ENCODE measurements at regions not wholly inside any gene's neighbourhood (a gene's known extent, or its start where the extent isn't known, plus 50 kb on each side); places are given as distances from the start of the nearest gene placed in this dataset.

DNA sequence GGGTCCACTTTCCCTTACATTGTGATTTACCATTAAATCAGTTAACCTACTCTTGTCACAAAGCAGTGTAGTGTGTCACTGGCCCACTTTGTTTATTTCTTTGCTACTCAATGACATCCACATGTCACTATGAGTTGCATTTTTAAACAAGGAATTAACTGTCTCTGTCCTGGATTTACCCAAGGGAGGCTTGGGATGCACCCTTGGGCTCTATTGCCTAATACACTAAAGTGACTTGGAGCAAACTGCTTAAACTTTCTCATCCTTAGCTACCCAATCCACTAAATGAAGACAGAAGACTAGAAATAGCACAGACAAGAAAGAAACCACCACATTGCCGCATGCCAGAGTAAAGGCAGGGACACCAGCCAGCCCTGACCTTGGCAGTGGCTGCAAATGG is 136.2 kb upstream of the TIAM1 start:
- TF ChIP-seq, protein P1, sequence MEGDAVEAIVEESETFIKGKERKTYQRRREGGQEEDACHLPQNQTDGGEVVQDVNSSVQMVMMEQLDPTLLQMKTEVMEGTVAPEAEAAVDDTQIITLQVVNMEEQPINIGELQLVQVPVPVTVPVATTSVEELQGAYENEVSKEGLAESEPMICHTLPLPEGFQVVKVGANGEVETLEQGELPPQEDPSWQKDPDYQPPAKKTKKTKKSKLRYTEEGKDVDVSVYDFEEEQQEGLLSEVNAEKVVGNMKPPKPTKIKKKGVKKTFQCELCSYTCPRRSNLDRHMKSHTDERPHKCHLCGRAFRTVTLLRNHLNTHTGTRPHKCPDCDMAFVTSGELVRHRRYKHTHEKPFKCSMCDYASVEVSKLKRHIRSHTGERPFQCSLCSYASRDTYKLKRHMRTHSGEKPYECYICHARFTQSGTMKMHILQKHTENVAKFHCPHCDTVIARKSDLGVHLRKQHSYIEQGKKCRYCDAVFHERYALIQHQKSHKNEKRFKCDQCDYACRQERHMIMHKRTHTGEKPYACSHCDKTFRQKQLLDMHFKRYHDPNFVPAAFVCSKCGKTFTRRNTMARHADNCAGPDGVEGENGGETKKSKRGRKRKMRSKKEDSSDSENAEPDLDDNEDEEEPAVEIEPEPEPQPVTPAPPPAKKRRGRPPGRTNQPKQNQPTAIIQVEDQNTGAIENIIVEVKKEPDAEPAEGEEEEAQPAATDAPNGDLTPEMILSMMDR (IDR thresholded peaks at IDR 0.05): no peak
- TF ChIP-seq TCF7L2 (IDR thresholded peaks at IDR 0.05; ENCODE audit: low read depth, low read length) (no peak), POLR2AphosphoS5 (IDR thresholded peaks at IDR 0.05; ENCODE audit: low read depth, low read length) (no peak), SIN3A (IDR thresholded peaks at IDR 0.05; ENCODE audit: borderline replicate concordance, insufficient read depth, low read depth, low read length) (no peak)
- TF ChIP-seq, protein P2, sequence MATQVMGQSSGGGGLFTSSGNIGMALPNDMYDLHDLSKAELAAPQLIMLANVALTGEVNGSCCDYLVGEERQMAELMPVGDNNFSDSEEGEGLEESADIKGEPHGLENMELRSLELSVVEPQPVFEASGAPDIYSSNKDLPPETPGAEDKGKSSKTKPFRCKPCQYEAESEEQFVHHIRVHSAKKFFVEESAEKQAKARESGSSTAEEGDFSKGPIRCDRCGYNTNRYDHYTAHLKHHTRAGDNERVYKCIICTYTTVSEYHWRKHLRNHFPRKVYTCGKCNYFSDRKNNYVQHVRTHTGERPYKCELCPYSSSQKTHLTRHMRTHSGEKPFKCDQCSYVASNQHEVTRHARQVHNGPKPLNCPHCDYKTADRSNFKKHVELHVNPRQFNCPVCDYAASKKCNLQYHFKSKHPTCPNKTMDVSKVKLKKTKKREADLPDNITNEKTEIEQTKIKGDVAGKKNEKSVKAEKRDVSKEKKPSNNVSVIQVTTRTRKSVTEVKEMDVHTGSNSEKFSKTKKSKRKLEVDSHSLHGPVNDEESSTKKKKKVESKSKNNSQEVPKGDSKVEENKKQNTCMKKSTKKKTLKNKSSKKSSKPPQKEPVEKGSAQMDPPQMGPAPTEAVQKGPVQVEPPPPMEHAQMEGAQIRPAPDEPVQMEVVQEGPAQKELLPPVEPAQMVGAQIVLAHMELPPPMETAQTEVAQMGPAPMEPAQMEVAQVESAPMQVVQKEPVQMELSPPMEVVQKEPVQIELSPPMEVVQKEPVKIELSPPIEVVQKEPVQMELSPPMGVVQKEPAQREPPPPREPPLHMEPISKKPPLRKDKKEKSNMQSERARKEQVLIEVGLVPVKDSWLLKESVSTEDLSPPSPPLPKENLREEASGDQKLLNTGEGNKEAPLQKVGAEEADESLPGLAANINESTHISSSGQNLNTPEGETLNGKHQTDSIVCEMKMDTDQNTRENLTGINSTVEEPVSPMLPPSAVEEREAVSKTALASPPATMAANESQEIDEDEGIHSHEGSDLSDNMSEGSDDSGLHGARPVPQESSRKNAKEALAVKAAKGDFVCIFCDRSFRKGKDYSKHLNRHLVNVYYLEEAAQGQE (IDR thresholded peaks at IDR 0.05; ENCODE audit: insufficient read depth in 1 of 2, low read depth in 2 of 2, low read length in 1 of 2): no peak
- ChIA-PET CTCF (no interaction called here), POLR2A (no interaction called here)
- ATAC-seq (no peak), DNase-seq (ENCODE audit: low read depth, low spot score) (no peak)
- no peaks in the 10 kb centered on the region for H3K4me1 ChIP-seq (ENCODE audit: control insufficient read depth, insufficient read depth, low read length)
- H3K36me3 ChIP-seq (ENCODE audit: control insufficient read depth, insufficient read depth, low read length): no peaks in the 10 kb centered on the region
- H3K27me3 ChIP-seq (ENCODE audit: control insufficient read depth, insufficient read depth, low read length): no peaks in the 10 kb centered on the region
- intact Hi-C loops (cut with micrococcal nuclease; ENCODE audit: unreplicated experiment) (no loop called here), in situ Hi-C loops (cut with HindIII; ENCODE audit: low pct_unique_long_range_greater_than_20kb, low sequenced_read_pairs) (no loop called here)
- H3K9me3 ChIP-seq (ENCODE audit: control insufficient read depth, insufficient read depth, low read depth, low read length): no peaks in the 10 kb centered on the region
- no peak overlapping the region for H3K27ac ChIP-seq (ENCODE audit: low read length)
- H3K4me3 ChIP-seq (ENCODE audit: low read depth in 2 of 2, low read length in 2 of 2): no peak overlapping the region
- no TSS peak for BruUV-seq (replicated peaks)

DNA sequence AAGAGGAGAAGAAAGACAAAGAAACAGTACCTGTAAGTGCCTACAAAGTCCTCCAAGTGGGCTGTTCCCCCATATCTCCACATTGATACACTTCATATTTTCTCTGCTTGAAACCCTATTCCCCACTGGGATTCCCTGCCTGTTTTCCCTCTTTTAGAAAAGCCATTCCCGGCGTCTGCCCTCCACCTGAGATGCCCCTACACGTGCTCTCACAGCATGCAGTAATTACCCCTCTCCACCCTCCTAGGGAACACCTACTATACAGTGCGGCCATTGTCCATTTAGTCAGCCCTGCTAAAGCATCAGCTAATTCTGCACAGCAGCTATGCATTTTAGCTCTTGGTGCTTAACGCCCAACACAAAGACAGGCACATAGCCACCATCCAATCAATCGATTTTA is 135.7 kb upstream of the TIAM1 start:
- Histone ChIP-seq H3K4me3 (ENCODE audit: low read depth in 2 of 2, low read length in 2 of 2) (no peak overlapping the region), H3K36me3 (ENCODE audit: control insufficient read depth, insufficient read depth, low read length) (no peaks in the 10 kb centered on the region), H3K9me3 (ENCODE audit: control insufficient read depth, insufficient read depth, low read depth, low read length) (no peaks in the 10 kb centered on the region), H3K4me1 (ENCODE audit: control insufficient read depth, insufficient read depth, low read length) (no peaks in the 10 kb centered on the region), H3K27me3 (ENCODE audit: control insufficient read depth, insufficient read depth, low read length) (no peaks in the 10 kb centered on the region), H3K27ac (ENCODE audit: low read length) (no peak overlapping the region)
- CTCF ChIA-PET: no interaction called here
- POLR2A ChIA-PET: no interaction called here
- ATAC-seq (no peak), DNase-seq (ENCODE audit: low read depth, low spot score) (no peak)
- no TSS peak for BruUV-seq (replicated peaks)
- in situ Hi-C loops (cut with HindIII; ENCODE audit: low pct_unique_long_range_greater_than_20kb, low sequenced_read_pairs) (no loop called here), intact Hi-C loops (cut with micrococcal nuclease; ENCODE audit: unreplicated experiment) (no loop called here)
- TF ChIP-seq POLR2AphosphoS5 (IDR thresholded peaks at IDR 0.05; ENCODE audit: low read depth, low read length): no peak
- TF ChIP-seq, protein P2 (IDR thresholded peaks at IDR 0.05; ENCODE audit: insufficient read depth in 1 of 2, low read depth in 2 of 2, low read length in 1 of 2): no peak
- no peak for TF ChIP-seq SIN3A (IDR thresholded peaks at IDR 0.05; ENCODE audit: borderline replicate concordance, insufficient read depth, low read depth, low read length)
- TF ChIP-seq, protein P1 (IDR thresholded peaks at IDR 0.05): no peak
- no peak for TF ChIP-seq TCF7L2 (IDR thresholded peaks at IDR 0.05; ENCODE audit: low read depth, low read length)
